IPS-NIHi11 (cell line): ENCODE measurements at regions not wholly inside any gene's neighbourhood (a gene's known extent, or its start where the extent isn't known, plus 50 kb on each side); places are given as distances from the start of the nearest gene placed in this dataset.
"Not testable (repeated sequence)": the region's sequence is repeated elsewhere in the genome, so short reads cannot be mapped to it uniquely, and the experiment has no call there.

ENCODE experiments used
- DNase-seq: peaks from one replicate; pipeline ENCODE4 v3.0.0; 2012; ENCODE audit warnings: mixed read lengths, low spot score

DNA sequence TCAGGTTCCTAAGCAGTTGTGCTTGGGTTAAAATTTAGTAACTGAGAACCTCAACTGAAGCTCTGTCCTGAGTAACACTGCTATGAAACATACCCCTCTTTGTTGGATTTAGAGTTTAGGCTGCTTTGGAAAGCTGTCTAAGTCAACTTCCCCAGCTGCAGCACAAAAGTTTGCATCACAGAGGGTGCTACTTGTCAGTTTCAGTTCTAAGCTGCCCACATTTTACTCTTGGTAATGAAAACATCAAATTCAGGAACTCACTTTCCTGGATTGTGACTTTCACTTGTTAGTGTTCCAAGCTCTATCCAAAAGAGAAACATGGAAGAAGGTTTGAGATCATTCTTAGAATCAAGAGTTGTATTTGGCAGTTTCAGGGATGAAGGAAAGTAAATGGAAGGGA lies 191.7 kb upstream of the NFIA start:
- DNase-seq = no peak

DNA sequence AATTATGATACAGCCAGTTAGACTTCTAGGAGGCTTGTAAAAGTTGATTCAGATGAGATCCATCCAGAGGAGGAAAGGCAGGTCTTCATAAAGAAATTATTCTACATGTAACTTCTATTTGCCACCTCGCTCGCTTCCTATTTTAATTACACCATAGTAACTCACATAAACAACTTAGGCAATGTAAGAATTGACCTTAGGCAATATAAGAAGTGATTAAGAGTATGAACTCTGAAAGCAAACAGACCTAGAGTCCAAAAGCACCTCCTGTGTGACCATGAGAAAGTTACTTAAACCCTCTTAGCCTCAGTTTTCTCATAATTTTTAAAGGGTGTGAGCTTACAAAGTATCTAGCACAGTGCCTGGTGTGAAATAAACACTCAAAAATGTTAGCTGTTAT lies 192.7 kb upstream of the NFIA start:
- DNase-seq = no peak

DNA sequence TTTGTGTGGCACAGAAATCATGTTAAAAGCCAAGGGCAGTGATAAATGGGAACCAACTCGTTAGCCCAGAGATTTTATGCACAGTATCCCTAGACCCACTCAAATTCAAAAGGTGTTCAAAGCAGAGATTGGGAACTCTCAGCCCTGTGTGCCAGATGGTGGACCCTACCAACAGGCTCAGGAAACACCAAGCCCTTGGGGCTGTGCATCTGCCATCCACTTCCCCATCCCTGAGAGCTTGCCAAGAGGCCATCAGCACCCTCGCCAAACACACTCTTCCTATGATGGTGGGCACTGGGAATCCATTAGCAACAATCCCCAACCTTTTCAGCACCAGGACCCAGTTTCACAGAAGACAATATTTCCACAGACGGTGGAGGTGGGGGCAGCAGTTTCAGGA lies 194.2 kb upstream of the NFIA start:
- no peak for DNase-seq

DNA sequence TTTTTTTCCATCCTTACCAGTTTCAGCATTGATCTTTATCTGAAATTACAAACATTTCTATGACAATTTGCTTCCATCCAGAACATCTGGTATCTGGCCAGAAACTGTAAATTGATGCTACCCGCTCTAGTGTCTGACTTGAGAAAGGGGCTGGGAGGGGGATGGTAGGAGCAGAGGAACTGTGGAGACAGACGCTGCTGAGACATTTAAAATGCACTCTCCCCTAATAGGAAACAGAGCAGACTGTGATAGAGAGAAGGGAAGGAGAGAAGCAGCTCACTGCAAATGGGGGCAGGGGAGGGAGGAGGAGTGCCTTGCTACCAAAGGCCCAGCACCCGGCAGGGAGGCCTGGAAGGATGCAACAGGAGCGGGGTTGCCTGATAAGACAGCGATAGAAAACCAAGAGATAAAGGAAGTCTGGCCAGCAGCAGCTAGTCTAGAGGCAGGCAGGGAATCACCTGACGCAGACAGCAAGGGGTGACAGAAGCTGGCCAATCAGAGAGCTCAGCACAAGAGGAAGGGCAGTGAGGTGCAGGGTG lies 195.5 kb upstream of the NFIA start:
- peak; percentile 57 for DNase-seq

DNA sequence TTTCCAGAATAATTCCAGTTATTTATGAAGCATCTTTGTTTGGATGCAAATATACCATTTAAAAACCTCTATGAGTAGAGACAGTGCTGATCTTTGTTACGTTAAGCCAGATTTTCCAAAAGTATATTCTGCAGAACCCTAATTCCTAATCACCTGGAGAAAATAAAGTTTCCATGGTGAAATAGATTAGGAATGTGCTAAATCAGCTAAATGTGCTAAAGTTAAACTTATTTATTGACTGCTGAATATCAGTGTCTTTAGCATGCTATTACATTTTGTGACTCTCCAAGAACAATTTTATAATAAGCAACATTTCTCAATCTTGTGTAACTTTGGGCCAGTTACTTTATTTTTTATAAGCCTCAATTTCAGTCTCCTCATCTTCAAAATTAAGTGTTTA lies 196.3 kb upstream of the NFIA start:
- DNase-seq = no peak

DNA sequence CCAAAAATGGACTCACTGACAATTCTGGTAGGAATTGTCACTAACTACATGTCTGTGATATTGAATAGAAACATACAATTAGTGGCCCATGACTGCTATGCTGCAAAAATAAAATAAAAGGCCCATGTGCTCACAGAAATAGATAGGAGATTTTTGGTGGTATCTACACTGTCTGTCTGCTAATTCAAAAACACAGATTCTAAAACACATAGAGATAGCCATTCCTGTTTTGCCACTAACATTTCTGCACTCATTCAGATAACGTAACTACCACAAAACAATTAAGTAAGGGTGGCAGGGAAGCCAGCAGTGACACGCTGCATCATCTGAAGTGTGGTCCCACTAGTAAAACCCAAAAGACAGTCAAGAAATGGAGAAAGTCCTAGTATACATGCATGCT lies 202.2 kb upstream of the NFIA start:
- DNase-seq = no peak

DNA sequence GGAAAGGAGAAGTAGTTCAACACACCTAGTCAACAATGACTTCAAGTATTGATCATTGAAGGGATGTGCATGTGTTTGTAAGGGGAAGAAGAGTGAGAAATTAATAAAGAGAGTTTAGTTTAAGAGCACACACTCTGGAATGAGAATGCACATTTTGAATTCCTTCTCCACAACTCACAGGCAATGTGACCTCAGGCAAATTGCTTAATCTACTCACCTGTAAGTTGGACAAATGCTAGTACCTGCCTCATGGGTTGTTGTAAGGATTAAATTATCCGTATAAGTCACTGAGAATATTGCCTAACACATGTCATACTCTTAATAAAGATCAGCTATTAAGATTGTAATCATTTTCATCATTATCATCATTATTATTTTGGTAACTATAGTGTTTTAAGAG lies 204.0 kb upstream of the NFIA start:
- no peak for DNase-seq

DNA sequence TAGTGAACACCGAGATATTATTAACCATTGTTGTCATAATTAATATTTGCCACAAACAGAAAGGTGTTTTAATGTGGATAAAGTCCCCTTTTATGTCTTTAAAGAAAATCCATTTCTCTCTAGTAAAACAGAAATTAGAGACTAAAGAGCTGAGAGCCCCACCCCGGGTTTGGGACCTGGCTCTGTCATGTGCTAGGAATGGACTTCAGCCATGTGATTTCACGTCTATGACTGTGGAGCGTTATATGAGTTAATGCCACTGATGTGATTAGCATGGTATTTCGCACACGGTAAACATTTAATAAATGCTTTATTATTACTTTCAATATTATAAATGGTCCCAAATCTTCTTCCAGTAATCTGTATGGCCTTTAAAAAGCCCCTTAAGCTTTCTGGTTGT lies 205.0 kb upstream of the NFIA start:
- no peak for DNase-seq

DNA sequence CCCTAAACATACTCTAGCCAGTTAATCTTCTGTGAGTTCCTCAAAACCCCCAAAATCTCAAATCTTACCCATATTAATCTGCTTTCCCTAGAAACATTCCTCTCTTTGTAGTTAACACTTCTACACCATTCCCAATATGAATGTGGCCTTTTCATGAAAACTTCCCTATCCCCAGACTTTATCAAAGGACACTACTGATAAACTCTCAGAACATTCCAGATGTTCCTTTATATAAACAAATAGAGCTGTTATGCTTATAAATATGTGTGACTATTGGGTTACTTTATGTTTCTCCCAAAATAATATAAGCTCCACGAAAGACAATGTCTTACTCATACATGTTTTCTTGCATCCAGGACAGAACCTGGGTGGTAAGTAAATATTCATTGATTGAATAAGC lies 205.4 kb upstream of the NFIA start:
- DNase-seq = no peak

DNA sequence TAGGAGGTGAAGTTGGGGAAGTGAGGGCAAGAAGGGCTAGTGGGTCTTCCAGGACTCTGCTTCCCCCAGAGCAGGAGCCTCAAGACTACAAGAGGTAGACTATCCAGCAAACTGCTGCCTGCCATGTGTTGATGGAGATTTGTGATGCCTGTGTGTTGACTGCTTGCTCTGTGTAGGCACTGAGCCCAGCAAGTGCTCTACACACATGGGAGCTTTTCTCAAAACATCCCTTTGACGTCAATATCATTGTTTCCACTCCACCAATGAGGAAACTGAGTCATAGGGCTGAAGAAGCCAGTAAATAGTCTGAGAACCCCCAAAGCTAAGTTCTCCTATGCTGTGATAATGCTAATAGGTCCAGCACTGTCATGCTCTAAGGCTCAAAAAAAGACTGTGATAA lies 207.2 kb upstream of the NFIA start:
- no peak for DNase-seq

DNA sequence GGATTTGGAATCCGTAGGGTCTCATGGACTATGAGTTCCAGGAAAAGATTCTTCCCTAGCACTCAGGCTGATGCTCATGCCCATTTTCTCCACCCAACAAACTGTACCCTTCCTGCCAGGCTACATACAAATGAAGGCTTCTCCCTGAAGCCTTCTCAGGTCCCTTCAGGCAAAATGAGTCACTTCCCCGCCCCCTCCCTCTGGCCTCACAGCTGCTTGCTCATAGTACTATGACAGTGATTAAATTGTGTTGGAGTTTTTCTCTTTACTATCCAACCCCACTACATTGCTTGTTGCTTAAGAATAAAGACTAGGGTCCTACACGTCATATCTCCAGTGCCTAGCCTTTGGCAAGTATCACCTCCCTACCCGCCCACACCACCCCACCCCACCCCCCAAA lies 207.6 kb upstream of the NFIA start:
- DNase-seq = no peak

DNA sequence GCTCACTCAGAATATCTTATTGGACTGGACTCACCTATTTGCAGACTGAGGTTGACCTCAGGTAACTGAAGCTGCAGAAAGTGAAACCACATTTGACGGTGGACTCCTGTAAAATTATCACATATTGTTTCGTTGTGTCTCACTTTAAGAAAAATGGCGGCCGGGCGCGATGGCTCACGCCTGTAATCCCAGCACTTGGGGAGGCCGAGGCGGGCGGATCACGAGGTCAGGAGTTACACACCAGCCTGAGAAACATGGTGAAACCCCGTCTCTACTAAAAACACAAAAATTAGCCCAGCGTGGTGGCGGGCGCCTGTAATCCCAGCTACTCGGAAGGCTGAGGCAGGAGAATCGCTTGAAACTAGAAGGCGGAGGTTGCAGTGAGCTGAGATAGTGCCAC lies 209.0 kb upstream of the NFIA start:
- DNase-seq = not testable (repeated sequence)

DNA sequence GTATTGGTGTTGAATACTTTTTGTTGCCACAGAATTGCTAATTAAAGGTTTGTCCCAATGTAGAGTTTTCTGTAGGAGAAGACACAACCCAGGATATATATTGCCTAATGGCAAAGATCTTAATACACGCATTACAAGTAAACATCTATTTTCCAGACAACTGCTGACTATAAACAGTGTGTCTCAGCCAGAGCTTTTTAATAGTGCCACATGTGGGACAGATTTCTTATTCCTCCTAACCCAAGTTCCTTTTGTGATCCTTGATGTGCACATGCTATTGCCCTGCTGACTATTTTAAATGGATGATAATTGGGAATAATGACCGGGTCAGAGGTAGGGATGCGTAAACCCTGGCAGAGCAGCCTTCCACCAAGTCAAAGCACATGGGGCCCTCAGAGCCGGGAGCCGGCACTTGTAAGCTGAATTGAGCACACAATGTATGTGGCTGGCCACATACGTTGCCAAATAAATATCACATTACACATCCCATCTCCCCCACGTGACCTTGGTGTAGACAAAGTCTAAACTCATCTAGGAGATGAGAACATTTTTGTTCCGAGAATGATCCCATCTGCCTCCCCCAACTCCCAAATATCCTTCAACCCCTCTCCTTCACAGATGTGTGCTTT lies 209.8 kb upstream of the NFIA start:
- no peak for DNase-seq

DNA sequence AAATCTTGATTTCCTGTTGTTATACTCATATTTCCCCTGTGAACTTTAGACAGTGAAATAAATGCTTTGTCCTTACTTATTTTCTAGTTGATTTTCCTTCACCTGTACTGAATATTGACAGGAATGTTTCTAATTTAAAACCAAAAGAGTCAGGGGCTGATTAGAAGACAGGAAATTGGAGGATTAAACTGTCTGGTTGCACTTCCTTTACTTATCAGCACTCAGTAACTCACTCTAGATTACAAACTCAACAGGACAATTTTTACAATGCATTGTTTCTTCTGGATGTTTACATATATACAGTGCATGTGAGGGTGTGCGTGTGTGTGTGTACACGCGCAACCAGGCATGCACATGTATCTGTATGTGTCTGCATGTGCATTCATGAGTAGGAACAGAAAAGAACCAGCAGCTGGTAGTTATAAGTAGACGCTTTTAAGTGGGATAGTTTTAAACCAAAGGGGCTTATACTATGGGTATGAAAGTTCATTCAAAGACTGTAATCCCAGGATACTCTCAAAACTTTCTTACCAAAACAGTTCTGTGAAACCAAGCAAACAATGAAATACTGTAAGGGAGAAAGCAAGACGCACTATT lies 212.0 kb upstream of the NFIA start:
- no peak for DNase-seq

DNA sequence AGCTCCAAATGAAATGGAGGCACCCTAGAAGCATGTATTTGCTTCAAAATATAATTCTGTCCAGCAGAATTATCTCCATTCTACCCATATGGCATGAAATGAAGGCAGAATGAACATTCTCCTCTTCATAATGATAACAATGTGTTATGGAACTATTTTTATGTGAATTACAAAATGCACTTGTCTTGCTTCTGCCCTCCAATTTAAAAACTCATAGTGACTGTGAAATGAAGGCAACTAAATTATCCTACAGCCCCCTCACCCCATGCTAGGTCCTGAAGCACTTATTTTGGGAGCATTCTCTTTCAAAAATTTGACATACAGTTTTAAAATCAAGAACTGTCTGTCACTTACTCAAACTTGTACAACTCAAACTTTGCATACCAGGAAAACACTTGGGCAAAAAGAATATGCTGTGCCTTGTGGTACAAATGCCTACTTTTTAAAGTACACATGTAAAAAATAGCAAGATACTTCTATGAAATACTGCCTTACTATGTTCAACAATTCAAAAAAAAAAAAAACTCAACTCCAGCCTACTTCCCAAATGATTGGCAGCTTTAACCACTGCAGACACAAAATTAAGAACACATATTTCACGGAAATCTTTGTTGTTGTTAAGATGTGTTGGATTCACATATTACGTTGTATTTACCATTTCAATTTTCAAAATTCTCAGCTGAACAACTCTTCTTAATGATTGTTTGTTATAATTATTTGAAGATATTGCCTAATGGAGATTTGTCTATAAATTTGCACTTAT lies 213.3 kb upstream of the NFIA start:
- DNase-seq = no peak

DNA sequence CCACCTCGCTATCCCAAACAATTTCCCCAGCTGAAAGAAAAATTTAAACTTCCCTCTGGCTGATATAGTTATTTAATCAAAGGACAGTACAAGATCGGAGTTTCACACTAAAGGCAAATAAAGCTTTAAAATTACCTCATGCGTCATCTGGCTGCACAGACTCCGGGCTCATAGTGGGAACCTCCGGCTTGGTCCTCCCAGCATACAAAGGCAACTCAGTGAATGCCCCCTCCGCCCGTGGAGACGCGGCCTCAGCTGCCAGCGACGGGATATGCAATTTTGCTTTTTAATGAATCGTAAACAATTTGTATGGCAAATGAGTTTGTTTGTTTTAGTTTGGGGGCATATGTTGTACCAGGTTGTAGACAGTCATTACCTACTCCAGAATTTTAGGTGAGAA lies 214.6 kb upstream of the NFIA start:
- DNase-seq = no peak

DNA sequence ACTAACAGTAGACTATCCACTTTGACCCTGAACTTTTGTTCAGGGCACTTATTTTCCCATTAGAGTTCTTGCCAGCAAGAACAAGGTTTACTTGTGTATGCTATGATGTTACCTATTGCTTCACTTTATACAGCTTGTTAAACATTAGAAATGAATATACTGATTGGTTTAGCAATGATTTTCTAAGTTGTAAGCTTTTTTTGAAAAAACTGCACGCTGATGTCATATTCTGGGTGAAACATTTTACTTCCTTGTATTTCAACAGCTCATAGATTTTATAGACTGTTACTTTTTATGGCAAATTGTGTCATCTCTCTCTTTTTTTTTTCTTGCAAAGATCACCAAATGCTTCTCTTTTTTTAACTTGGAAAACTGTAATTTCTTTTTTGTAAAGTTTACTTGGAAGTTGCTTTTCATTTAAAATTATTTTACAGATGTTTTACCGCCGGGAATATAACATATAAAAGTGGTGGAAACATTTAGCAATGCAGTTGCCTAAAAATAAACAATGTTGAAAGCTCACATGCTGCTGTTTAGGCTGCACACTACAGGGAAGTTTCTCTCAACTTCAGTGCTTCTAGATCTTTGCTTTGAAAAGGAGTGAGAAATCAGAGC lies 215.3 kb upstream of the NFIA start:
- no peak for DNase-seq

DNA sequence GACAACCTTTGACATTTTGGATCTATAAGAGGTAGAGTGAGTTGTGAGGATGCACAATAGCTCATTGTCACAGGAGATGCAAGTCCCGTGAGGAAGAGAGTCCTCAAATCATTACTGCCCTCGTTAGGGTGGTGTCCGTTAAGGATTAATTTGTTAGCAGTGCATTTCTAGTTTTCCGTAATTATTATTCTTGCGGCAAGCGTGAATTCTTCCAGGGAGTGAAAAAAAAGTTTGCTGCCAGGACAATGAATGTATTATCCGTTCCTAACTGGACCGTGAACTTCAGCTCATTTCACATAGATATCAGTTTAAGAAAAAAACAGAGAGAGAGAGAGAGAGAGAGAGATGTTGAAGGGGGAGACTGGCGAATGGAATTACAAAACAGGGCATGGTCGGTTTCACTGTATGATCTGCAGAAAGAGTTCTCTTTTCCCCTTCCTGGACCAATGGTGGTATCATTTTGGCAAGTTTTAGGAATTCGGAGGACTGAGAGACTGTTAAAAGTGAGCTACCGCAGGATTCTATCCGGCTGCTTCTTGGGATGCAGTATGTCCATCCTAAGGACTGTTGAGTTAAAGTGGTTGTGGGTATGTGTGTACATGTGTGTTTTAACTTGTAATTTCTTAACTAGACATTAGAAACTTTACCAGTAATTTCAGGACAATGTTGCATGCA lies 216.0 kb upstream of the NFIA start:
- DNase-seq = no peak

DNA sequence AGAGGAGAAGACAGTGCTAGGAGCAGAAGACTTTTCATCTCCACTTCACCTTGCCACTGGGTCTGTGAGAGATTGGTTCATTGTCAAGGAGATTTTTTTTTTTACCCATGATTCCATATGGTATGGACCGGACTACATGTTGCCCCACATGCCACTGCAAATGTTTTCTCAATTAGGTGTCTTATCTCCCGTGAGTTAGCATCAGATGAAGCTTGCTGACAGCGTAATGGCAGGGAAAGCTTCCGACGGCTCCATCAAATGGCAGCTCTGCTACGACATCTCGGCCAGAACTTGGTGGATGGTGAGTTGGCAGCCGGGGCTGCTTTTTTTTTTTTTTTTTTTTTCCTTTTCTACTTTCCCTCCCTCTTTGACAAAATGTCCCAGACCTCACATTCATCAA lies 217.2 kb upstream of the NFIA start:
- DNase-seq = no peak

DNA sequence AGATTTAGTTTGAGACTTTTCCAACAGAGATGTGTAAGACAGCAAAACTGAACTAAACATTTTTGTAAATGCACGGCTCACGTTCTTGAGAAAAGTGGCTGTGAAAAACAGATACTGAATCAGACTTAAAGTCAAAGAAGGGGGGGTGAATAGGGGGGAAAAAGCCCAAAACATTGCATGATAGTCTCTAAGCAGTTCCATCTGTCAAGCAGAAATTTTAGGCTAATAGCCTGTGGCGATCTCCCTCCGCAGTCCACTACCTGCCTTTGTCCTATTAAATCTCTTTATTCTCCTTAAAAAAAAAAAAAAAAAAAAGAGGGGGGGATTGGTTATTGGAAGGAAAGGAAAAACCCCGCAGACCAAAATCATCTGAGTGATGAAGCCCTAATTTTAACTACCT lies 217.6 kb upstream of the NFIA start:
- no peak for DNase-seq

DNA sequence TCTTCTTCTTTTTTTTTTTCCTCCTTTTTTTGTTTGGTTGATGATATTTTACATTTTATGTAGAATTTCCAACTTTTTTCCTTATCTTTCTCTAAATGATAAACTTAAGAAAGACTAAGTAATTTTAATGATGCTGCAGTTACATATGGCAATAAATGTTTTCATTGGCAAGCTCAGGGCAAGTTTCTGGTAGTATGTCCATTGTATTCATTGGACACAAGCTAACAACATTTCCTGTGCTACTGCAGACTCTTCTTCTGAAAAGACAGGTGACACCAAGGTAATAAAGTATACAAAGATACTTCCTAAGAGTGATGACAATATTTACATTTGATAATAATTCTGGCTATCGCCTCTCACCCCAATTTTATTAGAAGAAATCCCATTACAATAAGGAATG lies 219.2 kb upstream of the NFIA start:
- no peak for DNase-seq

DNA sequence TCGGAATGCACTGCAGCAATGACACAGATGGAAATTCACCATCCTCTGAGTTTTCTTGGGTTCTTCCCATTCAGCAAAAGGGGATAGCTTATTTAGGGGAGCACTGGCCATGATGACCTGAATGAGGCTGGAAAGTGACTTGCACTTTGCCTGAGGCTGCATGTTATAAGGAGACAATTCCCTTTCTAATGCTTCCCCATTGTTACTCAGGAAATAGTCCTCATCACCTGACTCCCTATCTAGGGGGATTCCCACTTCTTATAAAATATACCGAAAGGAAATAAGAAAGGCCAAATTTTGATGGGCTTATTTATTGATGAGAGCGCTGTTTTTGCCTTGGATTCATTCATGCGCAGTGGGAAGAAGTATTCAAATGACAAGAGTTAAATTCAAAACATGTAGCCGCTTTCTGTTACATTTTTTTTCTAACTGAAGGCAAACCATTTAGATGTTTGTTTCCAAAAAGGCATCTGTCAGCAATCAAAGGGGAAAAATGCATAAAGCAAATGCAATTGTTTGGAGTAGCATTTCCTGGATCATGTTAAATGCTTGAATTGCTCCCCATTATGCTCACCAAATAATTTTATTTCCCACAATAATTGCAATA lies 220.3 kb upstream of the NFIA start:
- DNase-seq = no peak
